IMR-90 (cell line): ENCODE measurements at regions not wholly inside any gene's neighbourhood (a gene's known extent, or its start where the extent isn't known, plus 50 kb on each side); places are given as distances from the start of the nearest gene placed in this dataset.

Source experiments
- ATAC-seq: fragments of 200-7000 bp; cut with Tn5 transposase; 2 replicates; pipeline ENCODE4 v1.9.1; 2020; ENCODE audit warnings: low read depth, mild to moderate bottlenecking, moderate library complexity
- BruUV-seq: library from RNA; stranded (reverse); fragments of 400-500 nt; replicated peaks from 2 replicates; lab custom pipeline; 2021; lab: Mats Ljungman, UMichigan
- CTCF ChIA-PET: fragments of 300-600 bp; formaldehyde crosslinking; extraction: SDS; loops from one replicate; lab custom pipeline; 2021; ENCODE audit warnings: antibody characterized with exemption; lab: Yijun Ruan, JAX
- POLR2A ChIA-PET: fragments of 300-600 bp; sonication (Branson Sonifier 250); formaldehyde crosslinking; loops from one replicate; lab custom pipeline; 2022; ENCODE audit warnings: antibody characterized with exemption; ENCODE audit not compliant: unreplicated experiment; lab: Charles Lee
- DNase-seq: peaks from one replicate; pipeline ENCODE4 v3.0.0; 2013
- H2AFZ ChIP-seq: replicated peaks from 2 replicates; pipeline ENCODE3; 2013; ENCODE audit warnings: low read length, mild to moderate bottlenecking; ENCODE audit not compliant: poor library complexity
- H2AK5ac ChIP-seq: 2 replicates; pipeline ENCODE4 v1.6.1; 2013; ENCODE audit warnings: low read depth, low read length, inconsistent platforms
- H2AK9ac ChIP-seq: replicated peaks from 2 replicates; pipeline ENCODE3; 2013; ENCODE audit warnings: mild to moderate bottlenecking, low read depth, low read length, moderate library complexity; ENCODE audit not compliant: poor library complexity
- H2BK120ac ChIP-seq: 2 replicates; pipeline ENCODE4 v1.6.1; 2013; ENCODE audit warnings: low read depth, low read length, inconsistent platforms
- H2BK15ac ChIP-seq: 3 replicates; pipeline ENCODE4 v1.6.1; 2013; ENCODE audit warnings: low read depth, low read length, inconsistent platforms
- H2BK20ac ChIP-seq: 2 replicates; pipeline ENCODE4 v1.6.1; 2013; ENCODE audit warnings: low read depth, mild to moderate bottlenecking, inconsistent platforms, low read length, moderate library complexity
- H2BK5ac ChIP-seq: 2 replicates; pipeline ENCODE4 v1.6.1; 2013; ENCODE audit warnings: mild to moderate bottlenecking, low read depth, low read length, inconsistent platforms; ENCODE audit not compliant: poor library complexity, severe bottlenecking
- H3K14ac ChIP-seq: replicated peaks from 2 replicates; pipeline ENCODE4 v1.6.1; 2013; ENCODE audit warnings: low read depth, low read length, inconsistent platforms
- H3K18ac ChIP-seq: 2 replicates; pipeline ENCODE4 v1.6.1; 2013; ENCODE audit warnings: low read depth, low read length, control low read depth
- H3K23ac ChIP-seq: 2 replicates; pipeline ENCODE4 v1.6.1; 2013; ENCODE audit warnings: low read depth, low read length, inconsistent platforms
- H3K27ac ChIP-seq: 2 replicates; pipeline ENCODE4 v1.5.1; 2013; ENCODE audit warnings: mild to moderate bottlenecking, control low read depth, low read length; ENCODE audit not compliant: insufficient read depth
- H3K27me3 ChIP-seq: 2 replicates; pipeline ENCODE4 v1.6.1; 2013; ENCODE audit warnings: low read length; ENCODE audit not compliant: control insufficient read depth, insufficient read depth
- H3K36me3 ChIP-seq: 2 replicates; pipeline ENCODE4 v1.6.1; 2013; ENCODE audit warnings: low read length, mixed read lengths; ENCODE audit not compliant: control insufficient read depth, insufficient read depth
- H3K4ac ChIP-seq: 2 replicates; pipeline ENCODE4 v1.6.1; 2013; ENCODE audit warnings: low read depth, low read length, inconsistent platforms
- H3K4me1 ChIP-seq: 2 replicates; pipeline ENCODE4 v1.6.1; 2013; ENCODE audit warnings: low read length, mixed read lengths; ENCODE audit not compliant: control insufficient read depth, insufficient read depth
- H3K4me2 ChIP-seq: 2 replicates; pipeline ENCODE4 v1.6.1; 2013; ENCODE audit warnings: low read depth, mild to moderate bottlenecking, control low read depth, low read length, moderate library complexity
- H3K4me3 ChIP-seq: 2 replicates; pipeline ENCODE4 v1.5.1; 2013; ENCODE audit warnings: low read depth, mild to moderate bottlenecking, control low read depth, low read length, moderate library complexity; ENCODE audit not compliant: insufficient read depth
- H3K56ac ChIP-seq: 2 replicates; pipeline ENCODE4 v1.6.1; 2013; ENCODE audit warnings: low read length, inconsistent platforms; ENCODE audit not compliant: insufficient read depth; ENCODE audit errors: extremely low read depth
- H3K79me1 ChIP-seq, 2 experiments: 2 replicates each; pipeline ENCODE4 v1.6.1; 2013; ENCODE audit warnings: low read length in 2 of 2, inconsistent platforms in 1 of 2, low read depth in 1 of 2
- H3K9ac ChIP-seq: 2 replicates; pipeline ENCODE4 v1.6.1; 2013; ENCODE audit warnings: low read depth, low read length, control low read depth
- H3K9me1 ChIP-seq: 2 replicates; pipeline ENCODE4 v1.6.1; 2013; ENCODE audit warnings: low read length, inconsistent platforms; ENCODE audit not compliant: insufficient read depth
- H3K9me3 ChIP-seq: 2 replicates; pipeline ENCODE4 v1.6.1; 2013; ENCODE audit warnings: low read length; ENCODE audit not compliant: control insufficient read depth, insufficient read depth
- H4K20me1 ChIP-seq: 2 replicates; pipeline ENCODE4 v1.6.1; 2013; ENCODE audit warnings: low read length, inconsistent platforms; ENCODE audit not compliant: insufficient read depth
- H4K5ac ChIP-seq: 2 replicates; pipeline ENCODE4 v1.6.1; 2013; ENCODE audit warnings: mild to moderate bottlenecking, low read depth, low read length, control low read depth
- H4K8ac ChIP-seq, 2 experiments: 2 replicates each; pipeline ENCODE4 v1.6.1; 2013; ENCODE audit warnings: low read depth in 2 of 2, low read length in 2 of 2, control low read depth in 1 of 2, inconsistent platforms in 1 of 2
- H4K91ac ChIP-seq: 2 replicates; pipeline ENCODE4 v1.6.1; 2013; ENCODE audit warnings: low read depth, low read length, inconsistent platforms; ENCODE audit not compliant: insufficient read depth
- BHLHE40 ChIP-seq: fragments of 150-350 bp; IDR thresholded peaks from 2 replicates; pipeline ENCODE4 v1.6.1; 2016; ENCODE audit warnings: mild to moderate bottlenecking, low read depth, low read length
- CEBPB ChIP-seq: IDR thresholded peaks from 2 replicates; pipeline ENCODE4 v1.6.1; 2012; ENCODE audit warnings: low read depth, low read length, improper control_type of control experiment
- CHD1 ChIP-seq: IDR thresholded peaks from 2 replicates; pipeline ENCODE4 v1.6.1; 2012; ENCODE audit warnings: low read depth, low read length, improper control_type of control experiment
- CTCF ChIP-seq: conservative IDR thresholded peaks from 2 replicates; pipeline ENCODE4 v1.5.1; 2012; ENCODE audit warnings: mild to moderate bottlenecking, low read depth, low read length, improper control_type of control experiment
- ELK1 ChIP-seq: fragments of 150-350 bp; IDR thresholded peaks from 2 replicates; pipeline ENCODE4 v1.6.1; 2016; ENCODE audit warnings: low read depth, mild to moderate bottlenecking, low read length, moderate library complexity, borderline replicate concordance
- FOS ChIP-seq: fragments of 150-350 bp; IDR thresholded peaks from 2 replicates; pipeline ENCODE4 v1.6.1; 2016; ENCODE audit warnings: low read depth, low read length
- MAFK ChIP-seq: IDR thresholded peaks from 2 replicates; pipeline ENCODE4 v1.6.1; 2012; ENCODE audit warnings: low read depth, low read length, improper control_type of control experiment
- MAZ ChIP-seq: IDR thresholded peaks from 2 replicates; pipeline ENCODE4 v1.6.1; 2012; ENCODE audit warnings: low read depth, mild to moderate bottlenecking, low read length, improper control_type of control experiment, moderate library complexity, borderline replicate concordance
- MXI1 ChIP-seq: IDR thresholded peaks from 2 replicates; pipeline ENCODE4 v1.6.1; 2012; ENCODE audit warnings: low read depth, mild to moderate bottlenecking, low read length, moderate library complexity, borderline replicate concordance
- NFE2L2 ChIP-seq: fragments of 150-350 bp; IDR thresholded peaks from 2 replicates; pipeline ENCODE4 v1.6.1; 2016; ENCODE audit warnings: low read depth, mild to moderate bottlenecking, low read length
- POLR2A ChIP-seq: IDR thresholded peaks from 2 replicates; pipeline ENCODE4 v1.6.1; 2012; ENCODE audit warnings: mild to moderate bottlenecking, low read depth, low read length
- RAD21 ChIP-seq: IDR thresholded peaks from 2 replicates; pipeline ENCODE4 v1.6.1; 2012; ENCODE audit warnings: low read length, improper control_type of control experiment
- RCOR1 ChIP-seq: IDR thresholded peaks from 2 replicates; pipeline ENCODE4 v1.6.1; 2012; ENCODE audit warnings: mild to moderate bottlenecking, low read length, improper control_type of control experiment; ENCODE audit not compliant: insufficient replicate concordance
- RFX5 ChIP-seq: IDR thresholded peaks from 2 replicates; pipeline ENCODE4 v1.8.0; 2012; ENCODE audit warnings: low read depth, mild to moderate bottlenecking, low read length, moderate library complexity
- SMC3 ChIP-seq: fragments of 150-350 bp; IDR thresholded peaks from 2 replicates; pipeline ENCODE4 v1.6.1; 2016; ENCODE audit warnings: low read depth, mild to moderate bottlenecking, antibody characterized with exemption, low read length, moderate library complexity
- USF2 ChIP-seq: fragments of 150-350 bp; IDR thresholded peaks from 2 replicates; pipeline ENCODE4 v1.6.1; 2017; ENCODE audit warnings: mild to moderate bottlenecking, antibody characterized with exemption, low read length, low read depth
- WGBS, 2 experiments: methylation state at CpG; one replicate each; pipeline versions ENCODE4 v1.1.5 to v1.1.7; 2013; ENCODE audit warnings: missing lambda C conversion rate in 2 of 2; ENCODE audit not compliant: insufficient read length in 1 of 2; ENCODE audit errors: extremely low coverage in 2 of 2; 5-methylcytosine and 5-hydroxymethylcytosine counted together
- dilution Hi-C: fragments of 300-500 bp; cut with HindIII; formaldehyde crosslinking; loops from one replicate; pipeline ENCODE4 v1.14.3; 2018; ENCODE audit warnings: low sequenced_read_pairs; ENCODE audit not compliant: unreplicated experiment
- in situ Hi-C: fragments of 300-500 bp; cut with MboI; formaldehyde crosslinking; loops from 3 replicates; pipeline ENCODE4 v1.14.3; 2019; ENCODE audit warnings: low sequenced_read_pairs, inconsistent platforms, mixed read lengths
- intact Hi-C: fragments of 100-400 bp; cut with micrococcal nuclease; formaldehyde crosslinking; loops from 2 replicates; pipeline ENCODE4 v1.10.0; 2022

GRCh38 chr1:34578306-34578705, 176.5 kb upstream of the GJB5 start:
- ChIA-PET POLR2A (no interaction called here), CTCF (no interaction called here)
- intact Hi-C loops = no loop called here
- no peaks in the 10 kb centered on the region for H3K4me1 ChIP-seq
- H3K9me1 ChIP-seq = no peaks in the 10 kb centered on the region
- in situ Hi-C loops = no loop called here
- H3K14ac ChIP-seq = no peak overlapping the region
- H2BK120ac ChIP-seq = no peak overlapping the region
- H4K8ac ChIP-seq = no peak overlapping the region
- no peaks in the 10 kb centered on the region for H3K36me3 ChIP-seq
- no peak overlapping the region for H2AK9ac ChIP-seq
- no peak overlapping the region for H2AK5ac ChIP-seq
- H4K5ac ChIP-seq = no peak overlapping the region
- no peak overlapping the region for H4K91ac ChIP-seq
- no peak overlapping the region for H3K56ac ChIP-seq
- no peaks in the 10 kb centered on the region for H3K79me1 ChIP-seq
- H3K23ac ChIP-seq = no peak overlapping the region
- no peak overlapping the region for H3K4me2 ChIP-seq
- no peak overlapping the region for H2BK15ac ChIP-seq
- no peak overlapping the region for H3K4me3 ChIP-seq
- no peak overlapping the region for H3K18ac ChIP-seq
- TF ChIP-seq RAD21 (no peak), NFE2L2 (no peak), MAFK (no peak), SMC3 (no peak), FOS (no peak), POLR2A (no peak), CEBPB (no peak), RCOR1 (no peak), ELK1 (no peak), CTCF (no peak), CHD1 (no peak), USF2 (no peak), BHLHE40 (no peak), MXI1 (no peak), MAZ (no peak), RFX5 (no peak)
- no peak overlapping the region for H2BK5ac ChIP-seq
- H3K9me3 ChIP-seq = peaks cover 14% of the 10 kb centered on the region
- no peaks in the 10 kb centered on the region for H4K20me1 ChIP-seq
- BruUV-seq = no TSS peak
- H3K27ac ChIP-seq = no peak overlapping the region
- no peak overlapping the region for H3K9ac ChIP-seq
- DNase-seq = no peak
- no peak overlapping the region for H2AFZ ChIP-seq
- no peaks in the 10 kb centered on the region for H3K27me3 ChIP-seq
- H2BK20ac ChIP-seq = no peak overlapping the region
- ATAC-seq = no peak
- no peak overlapping the region for H3K4ac ChIP-seq
- 33% methylated on average over 1 of the region's 3 CpGs; no CpG with 5 or more reads in 1 of the 2 experiments for WGBS, 2 experiments
- dilution Hi-C loops = no loop called here
